Kasumi-1 (cell line): ENCODE measurements at regions not wholly inside any gene's neighbourhood (a gene's known extent, or its start where the extent isn't known, plus 50 kb on each side); places are given as distances from the start of the nearest gene placed in this dataset.

ENCODE experiments used
- DNase-seq, 2 experiments: peaks; one replicate each; lab custom pipeline; 2025; lab: John Stamatoyannopoulos, UW

- no peak for DNase-seq
Measured at GRCh38 chr11:32267679-32268187, 167.6 kb downstream of the WT1 start.

- DNase-seq = no peak
Measured at GRCh38 chr11:32273931-32274330, 161.4 kb downstream of the WT1 start.

GRCh38 chr11:32279672-32280071, 155.7 kb downstream of the WT1 start:
- DNase-seq = peak; percentile 30 to 48

GRCh38 chr11:32280339-32280738, 155.0 kb downstream of the WT1 start:
- no peak for DNase-seq

- DNase-seq = no peak
Measured at GRCh38 chr11:32288276-32288675, 147.1 kb downstream of the WT1 start.

GRCh38 chr11:32289701-32290100, 145.6 kb downstream of the WT1 start:
- no peak for DNase-seq

GRCh38 chr11:32290783-32291182, 144.6 kb downstream of the WT1 start:
- DNase-seq = peak in 1 of 2 experiments; percentile 12

- DNase-seq = peak; percentile 60 to 71
Measured at GRCh38 chr11:32297611-32298011, 137.7 kb downstream of the WT1 start.

- no peak for DNase-seq
Measured at GRCh38 chr11:32302826-32303225, 132.5 kb downstream of the WT1 start.

- DNase-seq = no peak
Measured at GRCh38 chr11:32304521-32304920, 130.8 kb downstream of the WT1 start.

- DNase-seq = no peak
Measured at GRCh38 chr11:32305460-32305859, 129.9 kb downstream of the WT1 start.

GRCh38 chr11:32307471-32307870, 127.9 kb downstream of the WT1 start:
- no peak for DNase-seq

GRCh38 chr11:32307913-32308312, 127.4 kb downstream of the WT1 start:
- DNase-seq = no peak

GRCh38 chr11:32309530-32310213, 125.7 kb downstream of the WT1 start:
- DNase-seq = no peak

- DNase-seq = no peak
Measured at GRCh38 chr11:32310214-32310601, 125.1 kb downstream of the WT1 start.

GRCh38 chr11:32311346-32312065, 123.8 kb downstream of the WT1 start:
- no peak for DNase-seq

- no peak for DNase-seq
Measured at GRCh38 chr11:32312206-32312817, 123.0 kb downstream of the WT1 start.

GRCh38 chr11:32312865-32313403, 122.4 kb downstream of the WT1 start:
- DNase-seq = peak; percentile 74 to 89

GRCh38 chr11:32313477-32313876, 121.9 kb downstream of the WT1 start:
- DNase-seq = no peak

- DNase-seq = no peak
Measured at GRCh38 chr11:32315121-32315520, 120.2 kb downstream of the WT1 start.

- DNase-seq = no peak
Measured at GRCh38 chr11:32316232-32316631, 119.1 kb downstream of the WT1 start.

- DNase-seq = no peak
Measured at GRCh38 chr11:32316858-32317642, 118.3 kb downstream of the WT1 start.
